SK-N-SH treated with all-trans-retinoic acid at 6 μM for 48 hours (cell line): ENCODE measurements at regions not wholly inside any gene's neighbourhood (a gene's known extent, or its start where the extent isn't known, plus 50 kb on each side); places are given as distances from the start of the nearest gene placed in this dataset.

ENCODE experiments used
- ARNTL ChIP-seq: fragments of 450-650 bp; formaldehyde crosslinking; IDR thresholded peaks from 2 replicates; pipeline ENCODE4 v1.5.0; 2020; ENCODE audit warnings: low read depth, mild to moderate bottlenecking, moderate library complexity, borderline replicate concordance
- CREB5 ChIP-seq: fragments of 250-450 bp; sonication (Bioruptor Pico); IDR thresholded peaks from 2 replicates; pipeline ENCODE4 v1.5.1; 2020; ENCODE audit warnings: low read depth, mild to moderate bottlenecking, moderate library complexity
- CSRNP3 ChIP-seq: fragments of 250-450 bp; sonication (Bioruptor Pico); IDR thresholded peaks from 2 replicates; pipeline ENCODE4 v1.5.1; 2021; ENCODE audit warnings: mild to moderate bottlenecking, moderate library complexity
- ISL1 ChIP-seq: fragments of 250-450 bp; sonication (Bioruptor Pico); IDR thresholded peaks from 2 replicates; pipeline ENCODE4 v2.1.2; 2022; ENCODE audit warnings: mild to moderate bottlenecking, moderate library complexity
- OSR1 ChIP-seq: fragments of 250-450 bp; sonication (Bioruptor Pico); IDR thresholded peaks from 2 replicates; pipeline ENCODE4 v1.8.0; 2022; ENCODE audit warnings: moderate library complexity, mild to moderate bottlenecking, inconsistent platforms
- PATZ1 ChIP-seq: fragments of 250-450 bp; sonication (Bioruptor Pico); IDR thresholded peaks from 2 replicates; pipeline ENCODE4 v1.8.0; 2020; ENCODE audit warnings: mild to moderate bottlenecking, moderate library complexity, borderline replicate concordance
- PPARA ChIP-seq: fragments of 250-450 bp; sonication (Bioruptor Pico); IDR thresholded peaks from 2 replicates; pipeline ENCODE4 v1.5.0; 2020; ENCODE audit warnings: mild to moderate bottlenecking, borderline replicate concordance
- SNAI2 ChIP-seq: fragments of 250-450 bp; sonication (Bioruptor Pico); IDR thresholded peaks from 2 replicates; pipeline ENCODE4 v1.5.0; 2020; ENCODE audit warnings: mild to moderate bottlenecking, moderate library complexity
- TCF4 ChIP-seq: fragments of 250-450 bp; sonication (Bioruptor Pico); IDR thresholded peaks from 2 replicates; pipeline ENCODE4 v1.8.0; 2021; ENCODE audit warnings: mild to moderate bottlenecking, moderate library complexity, borderline replicate concordance
- ZC3H10 ChIP-seq: fragments of 250-450 bp; sonication (Bioruptor Pico); IDR thresholded peaks from 2 replicates; pipeline ENCODE4 v1.5.1; 2021; ENCODE audit warnings: mild to moderate bottlenecking, moderate library complexity
- ZFP3 ChIP-seq: fragments of 250-450 bp; sonication (Bioruptor Pico); IDR thresholded peaks from 2 replicates; pipeline ENCODE4 v1.5.0; 2020; ENCODE audit warnings: mild to moderate bottlenecking, moderate library complexity
- ZNF565 ChIP-seq: fragments of 450-650 bp; formaldehyde crosslinking; conservative IDR thresholded peaks from 2 replicates; pipeline ENCODE4 v1.5.0; 2020; ENCODE audit warnings: low read depth, mild to moderate bottlenecking, moderate library complexity
- ZNF8 ChIP-seq: fragments of 450-650 bp; formaldehyde crosslinking; IDR thresholded peaks from 2 replicates; pipeline ENCODE4 v1.5.0; 2020; ENCODE audit warnings: mild to moderate bottlenecking, moderate library complexity

- no peak for TF ChIP-seq ISL1 (CRISPR knock-in tag)
- TF ChIP-seq ZC3H10 (CRISPR knock-in tag), result no peak
- TF ChIP-seq ZFP3 (CRISPR knock-in tag), result no peak
- no peak for TF ChIP-seq PPARA (CRISPR knock-in tag)
- no peak for TF ChIP-seq OSR1 (CRISPR knock-in tag)
- no peak for TF ChIP-seq ARNTL (CRISPR knock-in tag)
- no peak for TF ChIP-seq ZNF565 (CRISPR knock-in tag)
- TF ChIP-seq ZNF8, result no peak
- no peak for TF ChIP-seq PATZ1 (CRISPR knock-in tag)
- TF ChIP-seq TCF4 (CRISPR knock-in tag), result no peak
- no peak for TF ChIP-seq CREB5 (CRISPR knock-in tag)
- no peak for TF ChIP-seq CSRNP3 (CRISPR knock-in tag)
- no peak for TF ChIP-seq SNAI2 (CRISPR knock-in tag)
Observed at GRCh38 chrX:51026862-51027261, 116.3 kb downstream of the BMP15 start.
